ENCODE measurements at regions not wholly inside any gene's neighbourhood (a gene's known extent, or its start where the extent isn't known, plus 50 kb on each side); places are given as distances from the start of the nearest gene placed in this dataset.

DNA sequence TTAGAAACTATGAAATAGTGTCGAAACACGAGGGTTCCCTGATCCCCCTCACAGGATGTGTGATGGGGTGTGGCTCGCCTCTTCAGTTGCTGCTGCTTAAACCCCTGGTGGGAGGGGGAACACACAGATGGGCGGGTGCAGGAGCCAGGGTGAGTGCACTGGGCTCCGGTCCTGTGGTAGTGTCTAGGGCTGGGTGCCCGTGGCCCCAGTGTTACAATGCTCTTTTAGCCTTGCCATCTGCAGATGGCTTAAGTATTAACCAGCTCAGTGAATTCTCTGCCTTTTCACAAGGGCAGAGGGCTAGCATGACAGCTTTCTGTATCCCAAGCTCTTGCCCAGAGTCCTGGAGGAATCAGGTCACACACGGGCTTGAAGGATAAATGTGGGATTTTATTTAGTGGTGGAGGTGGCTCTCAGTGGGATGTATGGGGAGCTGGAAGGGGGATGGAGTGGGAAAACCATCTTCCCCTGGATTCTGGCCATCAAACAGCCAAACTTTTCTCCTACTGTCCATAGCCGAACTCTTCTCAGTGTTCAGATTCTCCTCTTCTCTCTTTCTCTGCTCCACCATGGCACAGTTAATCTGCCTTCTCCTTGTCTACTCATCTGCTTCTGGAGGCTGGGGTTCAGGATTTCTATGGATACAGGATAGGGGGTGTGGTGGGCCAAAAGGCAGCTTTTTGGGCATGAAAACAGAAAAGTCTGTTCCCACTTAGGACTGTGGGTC lies 659.0 kb downstream of the EPM2A start:
- TF ChIP-seq, protein P1, sequence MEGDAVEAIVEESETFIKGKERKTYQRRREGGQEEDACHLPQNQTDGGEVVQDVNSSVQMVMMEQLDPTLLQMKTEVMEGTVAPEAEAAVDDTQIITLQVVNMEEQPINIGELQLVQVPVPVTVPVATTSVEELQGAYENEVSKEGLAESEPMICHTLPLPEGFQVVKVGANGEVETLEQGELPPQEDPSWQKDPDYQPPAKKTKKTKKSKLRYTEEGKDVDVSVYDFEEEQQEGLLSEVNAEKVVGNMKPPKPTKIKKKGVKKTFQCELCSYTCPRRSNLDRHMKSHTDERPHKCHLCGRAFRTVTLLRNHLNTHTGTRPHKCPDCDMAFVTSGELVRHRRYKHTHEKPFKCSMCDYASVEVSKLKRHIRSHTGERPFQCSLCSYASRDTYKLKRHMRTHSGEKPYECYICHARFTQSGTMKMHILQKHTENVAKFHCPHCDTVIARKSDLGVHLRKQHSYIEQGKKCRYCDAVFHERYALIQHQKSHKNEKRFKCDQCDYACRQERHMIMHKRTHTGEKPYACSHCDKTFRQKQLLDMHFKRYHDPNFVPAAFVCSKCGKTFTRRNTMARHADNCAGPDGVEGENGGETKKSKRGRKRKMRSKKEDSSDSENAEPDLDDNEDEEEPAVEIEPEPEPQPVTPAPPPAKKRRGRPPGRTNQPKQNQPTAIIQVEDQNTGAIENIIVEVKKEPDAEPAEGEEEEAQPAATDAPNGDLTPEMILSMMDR (IDR thresholded peaks at IDR 0.05; ENCODE audit: low read length) = no peak
- no peak for TF ChIP-seq EZH2 (IDR thresholded peaks at IDR 0.05; ENCODE audit: borderline replicate concordance, low read length)

All from OCI-LY1 (cell line).